ENCODE measurements at regions not wholly inside any gene's neighbourhood (a gene's known extent, or its start where the extent isn't known, plus 50 kb on each side); places are given as distances from the start of the nearest gene placed in this dataset.

GRCh38 chr1:96191165-96191564, 530.4 kb upstream of the PTBP2 start:
- H2AFZ ChIP-seq (ENCODE audit: low read length), result no peak overlapping the region
- no peak overlapping the region for H3K4me2 ChIP-seq (ENCODE audit: insufficient read depth, low read length)
- H4K20me1 ChIP-seq (ENCODE audit: insufficient read depth, low read length), result no peaks in the 10 kb centered on the region
- no peaks in the 10 kb centered on the region for H3K79me2 ChIP-seq (ENCODE audit: insufficient read depth, low read length)
- H3K4me3 ChIP-seq (ENCODE audit: insufficient read depth, low read length), result no peak overlapping the region
- H3K36me3 ChIP-seq (ENCODE audit: insufficient read depth, low read length), result no peaks in the 10 kb centered on the region
- DNase-seq (ENCODE audit: insufficient read length, low spot score, missing footprints), result no peak
- no peak overlapping the region for H3K27ac ChIP-seq (ENCODE audit: low read depth, low read length)
- no peaks in the 10 kb centered on the region for H3K4me1 ChIP-seq (ENCODE audit: insufficient read depth, low read length)
- H3K9me3 ChIP-seq (ENCODE audit: low read depth, low read length), result no peaks in the 10 kb centered on the region
- TF ChIP-seq CTCF (IDR thresholded peaks at IDR 0.05; ENCODE audit: extremely low read depth, low read depth, low read length), result no peak
- H3K27me3 ChIP-seq (ENCODE audit: insufficient read depth, low read length), result no peaks in the 10 kb centered on the region

GRCh38 chr1:96206451-96206850, 515.1 kb upstream of the PTBP2 start:
- H2AFZ ChIP-seq (ENCODE audit: low read length), result no peak overlapping the region
- H3K4me1 ChIP-seq (ENCODE audit: insufficient read depth, low read length), result no peaks in the 10 kb centered on the region
- peaks cover 6% of the 10 kb centered on the region for H3K27me3 ChIP-seq (ENCODE audit: insufficient read depth, low read length)
- no peak overlapping the region for H3K4me2 ChIP-seq (ENCODE audit: insufficient read depth, low read length)
- H4K20me1 ChIP-seq (ENCODE audit: insufficient read depth, low read length), result no peaks in the 10 kb centered on the region
- DNase-seq (ENCODE audit: insufficient read length, low spot score, missing footprints), result no peak
- H3K36me3 ChIP-seq (ENCODE audit: insufficient read depth, low read length), result no peaks in the 10 kb centered on the region
- no peak overlapping the region for H3K27ac ChIP-seq (ENCODE audit: low read depth, low read length)
- TF ChIP-seq CTCF (IDR thresholded peaks at IDR 0.05; ENCODE audit: extremely low read depth, low read depth, low read length), result no peak
- no peaks in the 10 kb centered on the region for H3K79me2 ChIP-seq (ENCODE audit: insufficient read depth, low read length)
- no peaks in the 10 kb centered on the region for H3K9me3 ChIP-seq (ENCODE audit: low read depth, low read length)
- no peak overlapping the region for H3K4me3 ChIP-seq (ENCODE audit: insufficient read depth, low read length)

GRCh38 chr1:96207936-96208335, 513.6 kb upstream of the PTBP2 start:
- Histone ChIP-seq H3K4me1 (ENCODE audit: insufficient read depth, low read length) (no peaks in the 10 kb centered on the region), H3K27ac (ENCODE audit: low read depth, low read length) (no peak overlapping the region), H2AFZ (ENCODE audit: low read length) (no peak overlapping the region), H3K4me2 (ENCODE audit: insufficient read depth, low read length) (no peak overlapping the region), H3K27me3 (ENCODE audit: insufficient read depth, low read length) (peaks cover 6% of the 10 kb centered on the region), H3K79me2 (ENCODE audit: insufficient read depth, low read length) (no peaks in the 10 kb centered on the region), H3K36me3 (ENCODE audit: insufficient read depth, low read length) (no peaks in the 10 kb centered on the region), H4K20me1 (ENCODE audit: insufficient read depth, low read length) (no peaks in the 10 kb centered on the region), H3K9me3 (ENCODE audit: low read depth, low read length) (no peaks in the 10 kb centered on the region), H3K4me3 (ENCODE audit: insufficient read depth, low read length) (no peak overlapping the region)
- no peak for DNase-seq (ENCODE audit: insufficient read length, low spot score, missing footprints)
- TF ChIP-seq CTCF (IDR thresholded peaks at IDR 0.05; ENCODE audit: extremely low read depth, low read depth, low read length), result no peak

GRCh38 chr1:96208428-96208827, 513.2 kb upstream of the PTBP2 start:
- no peak for DNase-seq (ENCODE audit: insufficient read length, low spot score, missing footprints)

More at GRCh38 chr1:96208428-96208827, 513.2 kb upstream of the PTBP2 start:
- Histone ChIP-seq H4K20me1 (ENCODE audit: insufficient read depth, low read length) (no peaks in the 10 kb centered on the region), H2AFZ (ENCODE audit: low read length) (no peak overlapping the region), H3K4me1 (ENCODE audit: insufficient read depth, low read length) (no peaks in the 10 kb centered on the region), H3K79me2 (ENCODE audit: insufficient read depth, low read length) (no peaks in the 10 kb centered on the region), H3K27me3 (ENCODE audit: insufficient read depth, low read length) (peaks cover 6% of the 10 kb centered on the region), H3K9me3 (ENCODE audit: low read depth, low read length) (no peaks in the 10 kb centered on the region), H3K36me3 (ENCODE audit: insufficient read depth, low read length) (no peaks in the 10 kb centered on the region), H3K27ac (ENCODE audit: low read depth, low read length) (no peak overlapping the region), H3K4me2 (ENCODE audit: insufficient read depth, low read length) (no peak overlapping the region), H3K4me3 (ENCODE audit: insufficient read depth, low read length) (no peak overlapping the region)
- TF ChIP-seq CTCF (IDR thresholded peaks at IDR 0.05; ENCODE audit: extremely low read depth, low read depth, low read length), result no peak
